ENCODE measurements at regions not wholly inside any gene's neighbourhood (a gene's known extent, or its start where the extent isn't known, plus 50 kb on each side); places are given as distances from the start of the nearest gene placed in this dataset.

- no peak overlapping the region for H3K4me3 Mint-ChIP-seq (ENCODE audit: unreplicated experiment)
- TF ChIP-seq CTCF (IDR thresholded peaks at IDR 0.05) = no peak
- DNase-seq (ENCODE audit: extremely low spot score, unreplicated experiment) = no peak
- peaks cover 7% of the 10 kb centered on the region for H3K4me1 Mint-ChIP-seq (ENCODE audit: unreplicated experiment)
- no peak overlapping the region for H3K27ac Mint-ChIP-seq (ENCODE audit: unreplicated experiment)
- no peaks in the 10 kb centered on the region for H3K9me3 Mint-ChIP-seq (ENCODE audit: unreplicated experiment)
- H3K27me3 Mint-ChIP-seq (ENCODE audit: unreplicated experiment) = no peaks in the 10 kb centered on the region
- no peaks in the 10 kb centered on the region for H3K36me3 Mint-ChIP-seq (ENCODE audit: unreplicated experiment)
Measured at GRCh38 chr4:54567327-54567726, 90.4 kb upstream of the KIT start.

GRCh38 chr4:54568184-54568583 lies 89.6 kb upstream of the KIT start:
- H3K9me3 Mint-ChIP-seq (ENCODE audit: unreplicated experiment) = no peaks in the 10 kb centered on the region
- no peak for TF ChIP-seq CTCF (IDR thresholded peaks at IDR 0.05)
- no peaks in the 10 kb centered on the region for H3K27me3 Mint-ChIP-seq (ENCODE audit: unreplicated experiment)
- no peak overlapping the region for H3K27ac Mint-ChIP-seq (ENCODE audit: unreplicated experiment)
- no peak overlapping the region for H3K4me3 Mint-ChIP-seq (ENCODE audit: unreplicated experiment)
- no peaks in the 10 kb centered on the region for H3K36me3 Mint-ChIP-seq (ENCODE audit: unreplicated experiment)
- H3K4me1 Mint-ChIP-seq (ENCODE audit: unreplicated experiment) = peaks cover 7% of the 10 kb centered on the region
- DNase-seq (ENCODE audit: extremely low spot score, unreplicated experiment) = no peak

- peaks cover 7% of the 10 kb centered on the region for H3K4me1 Mint-ChIP-seq (ENCODE audit: unreplicated experiment)
- no peak for DNase-seq (ENCODE audit: extremely low spot score, unreplicated experiment)
- H3K4me3 Mint-ChIP-seq (ENCODE audit: unreplicated experiment) = no peak overlapping the region
- H3K36me3 Mint-ChIP-seq (ENCODE audit: unreplicated experiment) = no peaks in the 10 kb centered on the region
- no peak overlapping the region for H3K27ac Mint-ChIP-seq (ENCODE audit: unreplicated experiment)
- no peaks in the 10 kb centered on the region for H3K27me3 Mint-ChIP-seq (ENCODE audit: unreplicated experiment)
- no peaks in the 10 kb centered on the region for H3K9me3 Mint-ChIP-seq (ENCODE audit: unreplicated experiment)
- no peak for TF ChIP-seq CTCF (IDR thresholded peaks at IDR 0.05)
Measured at GRCh38 chr4:54570822-54571221, 86.9 kb upstream of the KIT start.

GRCh38 chr4:54571293-54572151 lies 86.2 kb upstream of the KIT start:
- H3K4me1 Mint-ChIP-seq (ENCODE audit: unreplicated experiment) = peaks cover 7% of the 10 kb centered on the region
- H3K27me3 Mint-ChIP-seq (ENCODE audit: unreplicated experiment) = no peaks in the 10 kb centered on the region
- no peak for DNase-seq (ENCODE audit: extremely low spot score, unreplicated experiment)
- H3K4me3 Mint-ChIP-seq (ENCODE audit: unreplicated experiment) = no peak overlapping the region
- H3K9me3 Mint-ChIP-seq (ENCODE audit: unreplicated experiment) = no peaks in the 10 kb centered on the region
- no peak for TF ChIP-seq CTCF (IDR thresholded peaks at IDR 0.05)
- H3K36me3 Mint-ChIP-seq (ENCODE audit: unreplicated experiment) = no peaks in the 10 kb centered on the region
- no peak overlapping the region for H3K27ac Mint-ChIP-seq (ENCODE audit: unreplicated experiment)

- no peak for TF ChIP-seq CTCF (IDR thresholded peaks at IDR 0.05)
- H3K4me1 Mint-ChIP-seq (ENCODE audit: unreplicated experiment) = peaks cover 7% of the 10 kb centered on the region
- no peak for DNase-seq (ENCODE audit: extremely low spot score, unreplicated experiment)
- no peaks in the 10 kb centered on the region for H3K9me3 Mint-ChIP-seq (ENCODE audit: unreplicated experiment)
- H3K27me3 Mint-ChIP-seq (ENCODE audit: unreplicated experiment) = no peaks in the 10 kb centered on the region
- H3K4me3 Mint-ChIP-seq (ENCODE audit: unreplicated experiment) = no peak overlapping the region
- no peaks in the 10 kb centered on the region for H3K36me3 Mint-ChIP-seq (ENCODE audit: unreplicated experiment)
- H3K27ac Mint-ChIP-seq (ENCODE audit: unreplicated experiment) = no peak overlapping the region
Measured at GRCh38 chr4:54572152-54572542, 85.6 kb upstream of the KIT start.

Data from osteocyte (in vitro differentiated cells).